Right atrium auricular region (tissue), 2 donors: ENCODE measurements at regions not wholly inside any gene's neighbourhood (a gene's known extent, or its start where the extent isn't known, plus 50 kb on each side); places are given as distances from the start of the nearest gene placed in this dataset.

Source experiments
- DNase-seq: peaks from one replicate; pipeline ENCODE4 v3.0.0-alpha.2; 2019; ENCODE audit warnings: low spot score
- H3K27ac ChIP-seq, 2 donors: fragments of 200-600 bp; sonication (generic); 1 replicate in 1 of 2; 2 replicates in 1 of 2; pipeline ENCODE4 v1.5.1; 2016 to 2019
- H3K27me3 ChIP-seq, 2 donors: fragments of 200-600 bp; sonication (generic); one replicate each; pipeline versions ENCODE4 v1.5.1 to v1.6.0; 2017 to 2019
- H3K36me3 ChIP-seq: fragments of 200-600 bp; sonication (generic); one replicate; pipeline ENCODE4 v1.5.1; 2016
- H3K4me1 ChIP-seq, 2 donors: fragments of 200-600 bp; sonication (generic); one replicate each; pipeline versions ENCODE4 v1.5.1 to v1.6.0; 2017 to 2019
- H3K4me3 ChIP-seq, 2 donors: fragments of 200-600 bp; sonication (generic); 1 replicate in 1 of 2; 2 replicates in 1 of 2; pipeline ENCODE4 v1.5.1; 2017 to 2019; ENCODE audit warnings: mild to moderate bottlenecking in 1 of 2, moderate library complexity in 1 of 2
- H3K9me3 ChIP-seq, 2 donors: fragments of 200-600 bp; sonication (generic); one replicate each; pipeline ENCODE4 v1.5.1; 2019
- CTCF ChIP-seq, 2 donors: fragments of 200-600 bp; sonication (generic); IDR thresholded peaks; one replicate each; pipeline ENCODE4 v1.5.1; 2019; ENCODE audit warnings: antibody characterized with exemption in 2 of 2

- Histone ChIP-seq H3K36me3 (no peaks in the 10 kb centered on the region), H3K27ac (no peak overlapping the region), H3K4me1 (no peaks in the 10 kb centered on the region), H3K9me3 (no peaks in the 10 kb centered on the region), H3K4me3 (no peak overlapping the region), H3K27me3 (no peaks in the 10 kb centered on the region)
- no peak for TF ChIP-seq CTCF (IDR thresholded peaks at IDR 0.05)
- DNase-seq: no peak
Observed at GRCh38 chr4:187889651-187890050, 105.9 kb upstream of the ZFP42 start.

- H3K27ac ChIP-seq: no peak overlapping the region
- no peak for TF ChIP-seq CTCF (IDR thresholded peaks at IDR 0.05)
- no peaks in the 10 kb centered on the region for H3K9me3 ChIP-seq
- H3K4me1 ChIP-seq: no peaks in the 10 kb centered on the region
- H3K36me3 ChIP-seq: no peaks in the 10 kb centered on the region
- no peak for DNase-seq
- H3K27me3 ChIP-seq: no peaks in the 10 kb centered on the region
- no peak overlapping the region for H3K4me3 ChIP-seq
Observed at GRCh38 chr4:187893418-187893817, 102.2 kb upstream of the ZFP42 start.

GRCh38 chr4:187903106-187903505 is 92.5 kb upstream of the ZFP42 start:
- H3K9me3 ChIP-seq: no peaks in the 10 kb centered on the region
- DNase-seq: no peak
- H3K4me3 ChIP-seq: no peak overlapping the region
- TF ChIP-seq CTCF (IDR thresholded peaks at IDR 0.05): no peak
- no peaks in the 10 kb centered on the region for H3K4me1 ChIP-seq
- H3K36me3 ChIP-seq: no peaks in the 10 kb centered on the region
- no peaks in the 10 kb centered on the region for H3K27me3 ChIP-seq
- no peak overlapping the region for H3K27ac ChIP-seq

DNA sequence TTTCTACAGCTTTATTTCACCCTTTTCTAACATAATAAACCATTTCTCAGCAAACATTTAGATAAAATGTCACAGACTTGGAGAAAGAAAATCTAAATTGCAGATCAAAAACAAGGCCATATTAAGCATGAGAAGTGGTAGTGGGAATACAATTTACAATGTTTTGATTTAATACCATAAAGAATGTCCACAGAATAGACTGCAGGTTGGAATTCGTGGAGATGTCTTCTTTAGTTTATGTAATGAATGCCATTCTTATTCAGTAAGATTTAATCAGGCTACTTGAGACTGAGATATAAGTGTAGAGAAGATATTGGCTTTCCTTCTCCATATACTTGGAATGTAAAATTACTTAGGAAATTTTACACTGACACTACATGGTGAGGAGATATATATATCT is 91.9 kb upstream of the ZFP42 start:
- Histone ChIP-seq H3K36me3 (no peaks in the 10 kb centered on the region), H3K27ac (no peak overlapping the region), H3K27me3 (no peaks in the 10 kb centered on the region), H3K4me3 (no peak overlapping the region), H3K4me1 (no peaks in the 10 kb centered on the region), H3K9me3 (no peaks in the 10 kb centered on the region)
- TF ChIP-seq CTCF (IDR thresholded peaks at IDR 0.05): no peak
- no peak for DNase-seq

- no peak for DNase-seq
- no peak overlapping the region for H3K27ac ChIP-seq
- H3K9me3 ChIP-seq: no peaks in the 10 kb centered on the region
- H3K4me3 ChIP-seq: no peak overlapping the region
- no peaks in the 10 kb centered on the region for H3K27me3 ChIP-seq
- no peaks in the 10 kb centered on the region for H3K36me3 ChIP-seq
- H3K4me1 ChIP-seq: no peaks in the 10 kb centered on the region
- no peak for TF ChIP-seq CTCF (IDR thresholded peaks at IDR 0.05)
Observed at GRCh38 chr4:187908079-187908561, 87.5 kb upstream of the ZFP42 start.

GRCh38 chr4:187908731-187909130 is 86.8 kb upstream of the ZFP42 start:
- TF ChIP-seq CTCF (IDR thresholded peaks at IDR 0.05): no peak
- H3K4me1 ChIP-seq: no peaks in the 10 kb centered on the region
- no peak overlapping the region for H3K4me3 ChIP-seq
- H3K27ac ChIP-seq: no peak overlapping the region
- H3K9me3 ChIP-seq: no peaks in the 10 kb centered on the region
- no peaks in the 10 kb centered on the region for H3K27me3 ChIP-seq
- H3K36me3 ChIP-seq: no peaks in the 10 kb centered on the region
- DNase-seq: no peak
